MM.1S (cell line): ENCODE measurements at regions not wholly inside any gene's neighbourhood (a gene's known extent, or its start where the extent isn't known, plus 50 kb on each side); places are given as distances from the start of the nearest gene placed in this dataset.

Experiments
- DNase-seq: peaks from one replicate; pipeline ENCODE4 v3.0.0-alpha.2; 2015
- H2AFZ ChIP-seq: fragments of 300-600 bp; sonication (generic); 2 replicates; pipeline ENCODE4 v1.6.0; 2016; ENCODE audit warnings: antibody characterized with exemption, low read length
- H3F3A ChIP-seq: fragments of 300-600 bp; sonication (generic); 2 replicates; pipeline ENCODE4 v1.6.1; 2016; ENCODE audit warnings: mild to moderate bottlenecking, antibody characterized with exemption, low read length, moderate library complexity, mixed read lengths; ENCODE audit not compliant: insufficient read depth
- H3K27ac ChIP-seq: fragments of 300-600 bp; sonication (generic); 2 replicates; pipeline ENCODE4 v1.5.1; 2016; ENCODE audit warnings: mild to moderate bottlenecking, low read length
- H3K27me3 ChIP-seq: fragments of 300-600 bp; sonication (generic); replicated peaks from 2 replicates; pipeline ENCODE4 v1.6.0; 2016; ENCODE audit warnings: low read length; ENCODE audit not compliant: insufficient read depth
- H3K36me3 ChIP-seq: fragments of 300-600 bp; sonication (generic); replicated peaks from 2 replicates; pipeline ENCODE4 v1.6.1; 2016; ENCODE audit warnings: mild to moderate bottlenecking, low read length, mixed read lengths; ENCODE audit not compliant: insufficient read depth
- H3K4me1 ChIP-seq: fragments of 300-600 bp; sonication (generic); 2 replicates; pipeline ENCODE4 v1.6.1; 2016; ENCODE audit warnings: low read length, mixed read lengths
- H3K4me2 ChIP-seq: fragments of 300-600 bp; sonication (generic); 2 replicates; pipeline ENCODE4 v1.6.0; 2016; ENCODE audit warnings: low read depth, low read length
- H3K4me3 ChIP-seq: fragments of 300-600 bp; sonication (generic); 2 replicates; pipeline ENCODE4 v1.5.1; 2016; ENCODE audit warnings: low read length, mixed read lengths
- H3K79me2 ChIP-seq: fragments of 300-600 bp; sonication (generic); 2 replicates; pipeline ENCODE4 v1.6.1; 2016; ENCODE audit warnings: mixed run types, low read length, mixed read lengths
- H3K9ac ChIP-seq: fragments of 300-600 bp; sonication (generic); 2 replicates; pipeline ENCODE4 v1.6.1; 2016; ENCODE audit warnings: low read length, mixed read lengths
- H3K9me2 ChIP-seq: fragments of 300-600 bp; sonication (generic); replicated peaks from 2 replicates; pipeline ENCODE4 v1.6.1; 2016; ENCODE audit warnings: mild to moderate bottlenecking, low read length, mixed read lengths; ENCODE audit not compliant: insufficient read depth
- H3K9me3 ChIP-seq: fragments of 300-600 bp; sonication (generic); replicated peaks from 2 replicates; pipeline ENCODE4 v1.6.1; 2016; ENCODE audit warnings: mild to moderate bottlenecking, low read length, mixed read lengths; ENCODE audit not compliant: insufficient read depth
- H4K20me1 ChIP-seq: fragments of 300-600 bp; sonication (generic); 2 replicates; pipeline ENCODE4 v1.6.1; 2016; ENCODE audit warnings: mild to moderate bottlenecking, low read length, moderate library complexity, mixed read lengths; ENCODE audit not compliant: insufficient read depth
- CTCF ChIP-seq: fragments of 300-600 bp; sonication (generic); IDR thresholded peaks from 2 replicates; pipeline ENCODE4 v1.5.1; 2016; ENCODE audit warnings: antibody characterized with exemption, low read length, mixed read lengths
- EZH2 ChIP-seq: fragments of 300-600 bp; sonication (generic); optimal IDR thresholded peaks from 2 replicates; pipeline ENCODE3; 2017; ENCODE audit warnings: low read depth, mild to moderate bottlenecking, antibody characterized with exemption, low read length, mixed read lengths
- EZH2phosphoT487 ChIP-seq: fragments of 300-600 bp; sonication (generic); IDR thresholded peaks from 2 replicates; pipeline ENCODE4 v1.6.1; 2018; ENCODE audit warnings: antibody characterized with exemption, low read length

- Histone ChIP-seq H3F3A (no peaks in the 10 kb centered on the region), H3K27me3 (no peaks in the 10 kb centered on the region), H3K4me3 (no peak overlapping the region), H4K20me1 (no peaks in the 10 kb centered on the region), H3K9me3 (no peaks in the 10 kb centered on the region), H3K4me1 (no peaks in the 10 kb centered on the region), H3K79me2 (no peaks in the 10 kb centered on the region), H3K9me2 (no peaks in the 10 kb centered on the region), H3K4me2 (no peak overlapping the region), H3K36me3 (no peaks in the 10 kb centered on the region), H3K9ac (no peak overlapping the region), H2AFZ (no peak overlapping the region), H3K27ac (no peak overlapping the region)
- TF ChIP-seq CTCF = no peak
- DNase-seq = no peak
Observed at GRCh38 chr13:48838193-48838973, 137.3 kb upstream of the FNDC3A start.

- no peaks in the 10 kb centered on the region for H3K79me2 ChIP-seq
- no peaks in the 10 kb centered on the region for H3K9me2 ChIP-seq
- H4K20me1 ChIP-seq = no peaks in the 10 kb centered on the region
- no peak for DNase-seq
- no peaks in the 10 kb centered on the region for H3K4me1 ChIP-seq
- H3K9me3 ChIP-seq = no peaks in the 10 kb centered on the region
- H3K36me3 ChIP-seq = no peaks in the 10 kb centered on the region
- H3K27ac ChIP-seq = no peak overlapping the region
- TF ChIP-seq EZH2 (no peak), EZH2phosphoT487 (no peak), CTCF (no peak)
- no peaks in the 10 kb centered on the region for H3K27me3 ChIP-seq
- H3K4me3 ChIP-seq = no peak overlapping the region
- H3K9ac ChIP-seq = no peak overlapping the region
- H2AFZ ChIP-seq = no peak overlapping the region
- H3K4me2 ChIP-seq = no peak overlapping the region
- H3F3A ChIP-seq = no peaks in the 10 kb centered on the region
Observed at GRCh38 chr13:48839171-48839570, 136.5 kb upstream of the FNDC3A start.

GRCh38 chr13:48840366-48840765 lies 135.3 kb upstream of the FNDC3A start:
- Histone ChIP-seq H3K9me3 (no peaks in the 10 kb centered on the region), H3K9me2 (no peaks in the 10 kb centered on the region), H3K79me2 (no peaks in the 10 kb centered on the region), H2AFZ (no peak overlapping the region), H3K9ac (no peak overlapping the region), H3F3A (no peaks in the 10 kb centered on the region), H3K27me3 (no peaks in the 10 kb centered on the region), H4K20me1 (no peaks in the 10 kb centered on the region), H3K27ac (no peak overlapping the region), H3K4me1 (no peaks in the 10 kb centered on the region), H3K36me3 (no peaks in the 10 kb centered on the region), H3K4me3 (no peak overlapping the region), H3K4me2 (no peak overlapping the region)
- no peak for DNase-seq
- no peak for TF ChIP-seq EZH2phosphoT487
- no peak for TF ChIP-seq CTCF
- no peak for TF ChIP-seq EZH2
